SK-N-MC (cell line): ENCODE measurements at regions not wholly inside any gene's neighbourhood (a gene's known extent, or its start where the extent isn't known, plus 50 kb on each side); places are given as distances from the start of the nearest gene placed in this dataset.

Experiments
- EZH2 ChIP-seq: fragments of 200-600 bp; sonication (generic); IDR thresholded peaks from one replicate; pipeline ENCODE4 v1.6.1; 2017; ENCODE audit warnings: antibody characterized with exemption
- POLR2AphosphoS5 ChIP-seq: IDR thresholded peaks from 2 replicates; pipeline ENCODE4 v1.6.1; 2012; ENCODE audit warnings: mild to moderate bottlenecking, low read depth, low read length, borderline replicate concordance

- TF ChIP-seq EZH2 (no peak), POLR2AphosphoS5 (no peak)
Measured at GRCh38 chr15:62771234-62771633, 271.3 kb upstream of the TPM1 start.
